Heart right ventricle (tissue), 16 donors: ENCODE measurements at regions not wholly inside any gene's neighbourhood (a gene's known extent, or its start where the extent isn't known, plus 50 kb on each side); places are given as distances from the start of the nearest gene placed in this dataset.

Source experiments
- ATAC-seq, 8 donors: fragments of 200-7000 bp; cut with Tn5 transposase; one replicate each; pipeline ENCODE4 v1.9.1; 2020; ENCODE audit warnings: mild to moderate bottlenecking in 8 of 8, moderate library complexity in 8 of 8, moderate number of reproducible peaks in 1 of 8
- DNase-seq, 2 donors: peaks; one replicate each; pipeline ENCODE4 v3.0.0-alpha.2; 2020
- H3K27ac ChIP-seq, 10 donors: fragments of 200-600 bp; sonication (generic) in 2 of 10; one replicate each; pipeline versions ENCODE4 v1.5.0 to v1.8.0; 2020 to 2022; ENCODE audit warnings: mild to moderate bottlenecking in 3 of 10
- H3K27me3 ChIP-seq, 7 donors: fragments of 200-600 bp; one replicate each; pipeline ENCODE4 v1.8.0; 2021 to 2022; ENCODE audit warnings: mild to moderate bottlenecking in 2 of 7
- H3K36me3 ChIP-seq, 9 donors: fragments of 200-600 bp; sonication (generic) in 1 of 9; one replicate each; pipeline versions ENCODE4 v1.5.0 to v1.8.0; 2020 to 2022; ENCODE audit warnings: mild to moderate bottlenecking in 2 of 9
- H3K4me1 ChIP-seq, 9 donors: fragments of 200-600 bp; sonication (generic) in 1 of 9; one replicate each; pipeline versions ENCODE4 v1.5.0 to v1.8.0; 2020 to 2022; ENCODE audit warnings: mild to moderate bottlenecking in 4 of 9
- H3K4me3 ChIP-seq, 10 donors: fragments of 200-600 bp; sonication (generic) in 2 of 10; one replicate each; pipeline versions ENCODE4 v1.5.0 to v1.8.0; 2020 to 2022; ENCODE audit warnings: mild to moderate bottlenecking in 7 of 10, moderate library complexity in 2 of 10
- H3K9me3 ChIP-seq, 11 donors: fragments of 200-600 bp in 10 of 11; sonication (generic) in 2 of 11; one replicate each; pipeline versions ENCODE4 v1.5.0 to v1.8.0; 2013 to 2022; ENCODE audit warnings: mild to moderate bottlenecking in 2 of 11, control low read depth in 1 of 11, moderate library complexity in 1 of 11
- WGBS, 2 donors: extraction: QIAGEN DNeasy Blood & Tissue Kit; methylation state at CpG; one replicate each; pipeline ENCODE4 v1.1.7; 2013; ENCODE audit warnings: inconsistent platforms in 1 of 2; 5-methylcytosine and 5-hydroxymethylcytosine counted together
- intact Hi-C, 10 donors: fragments of 100-400 bp; cut with DNase I; formaldehyde crosslinking; loops; one replicate each; pipeline versions ENCODE4 v1.11.1 to v1.14.2; 2022
- TF ChIP-seq, protein P1 (sequence below), 9 donors: fragments of 200-600 bp; sonication (generic) in 2 of 9; IDR thresholded peaks; one replicate each; pipeline versions ENCODE4 v1.5.0 to v1.8.0; 2021 to 2022; ENCODE audit warnings: antibody characterized with exemption in 9 of 9, mild to moderate bottlenecking in 5 of 9, moderate library complexity in 1 of 9
- donor health status: Arrhythmogenic right ventricular cardiomyopathy.
- donor health status: ischemic (EF 13 %, LVEDD 7.1; RV severe dilation, severe dysfunction).
- donor health status: healthy with polysubstance abuse.
- donor health status: DM: no; HTN: yes; CAD: no.
- donor health status: DM: no; HTN: no; CAD: no.
- donor health status: ischemic (EF 25% LVEDD 6.9; RV normal size, moderate dysfunction).
- donor health status: ischemic (EF 25% LVEDD 5.7; RV mildly dilated, moderate dysfunction).
- donor health status: healthy.
- donor health status: DM: yes; HTN: yes; CAD: no.
- donor health status: Ischemic cardiomyopathy.
- donor health status: ischemic (EF 35%, LVEDD 5.7; RV mildly dilated, moderate dysfunction).
- donor health status: nonischemic (EF 11% LVEDD 7.7; RV severe dilation, severe dysfunction).
- donor health status: DM: yes; HTN: yes; CAD: no.
- donor health status: PGD.
- donor health status: ischemic (EF 29% LVEDD 5.4; RV normal size, mild dysfunction).
- donor health status: nonischemic (EF 23%, LVEDD 6.1; RV moderate dilation, normal function).

DNA sequence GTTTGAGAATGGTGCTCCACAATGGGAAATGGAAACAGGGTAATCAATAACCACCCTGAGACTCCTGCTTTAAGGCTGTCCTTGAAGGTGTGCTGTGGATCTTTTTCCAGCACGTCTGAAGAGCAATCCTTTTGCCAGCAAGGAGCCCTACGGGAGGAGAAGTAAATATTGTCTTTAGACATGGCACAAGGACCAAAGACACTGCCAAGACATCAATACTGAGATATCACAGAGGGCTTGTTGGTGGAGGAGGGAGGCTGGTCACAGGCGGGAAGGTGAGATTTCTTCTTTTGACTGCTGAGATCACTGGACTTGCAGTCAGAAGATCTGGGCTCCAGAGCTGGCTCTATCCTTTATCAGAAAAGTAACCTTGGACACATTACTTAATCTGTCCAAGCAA lies 135.0 kb upstream of the ZNF462 start:
- TF ChIP-seq, protein P1, sequence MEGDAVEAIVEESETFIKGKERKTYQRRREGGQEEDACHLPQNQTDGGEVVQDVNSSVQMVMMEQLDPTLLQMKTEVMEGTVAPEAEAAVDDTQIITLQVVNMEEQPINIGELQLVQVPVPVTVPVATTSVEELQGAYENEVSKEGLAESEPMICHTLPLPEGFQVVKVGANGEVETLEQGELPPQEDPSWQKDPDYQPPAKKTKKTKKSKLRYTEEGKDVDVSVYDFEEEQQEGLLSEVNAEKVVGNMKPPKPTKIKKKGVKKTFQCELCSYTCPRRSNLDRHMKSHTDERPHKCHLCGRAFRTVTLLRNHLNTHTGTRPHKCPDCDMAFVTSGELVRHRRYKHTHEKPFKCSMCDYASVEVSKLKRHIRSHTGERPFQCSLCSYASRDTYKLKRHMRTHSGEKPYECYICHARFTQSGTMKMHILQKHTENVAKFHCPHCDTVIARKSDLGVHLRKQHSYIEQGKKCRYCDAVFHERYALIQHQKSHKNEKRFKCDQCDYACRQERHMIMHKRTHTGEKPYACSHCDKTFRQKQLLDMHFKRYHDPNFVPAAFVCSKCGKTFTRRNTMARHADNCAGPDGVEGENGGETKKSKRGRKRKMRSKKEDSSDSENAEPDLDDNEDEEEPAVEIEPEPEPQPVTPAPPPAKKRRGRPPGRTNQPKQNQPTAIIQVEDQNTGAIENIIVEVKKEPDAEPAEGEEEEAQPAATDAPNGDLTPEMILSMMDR (IDR thresholded peaks at IDR 0.05) = no peak
- no peaks in the 10 kb centered on the region for H3K9me3 ChIP-seq
- H3K27me3 ChIP-seq = no peaks in the 10 kb centered on the region
- H3K4me3 ChIP-seq = no peak overlapping the region
- intact Hi-C loops = no loop called here
- H3K4me1 ChIP-seq = peaks cover 0 to 30% (median 9%) of the 10 kb centered on the region in 9 donors
- peak overlapping the region in 5 of 10 donors; percentile 26 to 67 (median 43) for H3K27ac ChIP-seq
- ATAC-seq = no peak
- no peak for DNase-seq
- WGBS, 2 donors = 79 to 98% methylated on average over 3 of the region's 3 CpGs
- H3K36me3 ChIP-seq = no peaks in the 10 kb centered on the region

DNA sequence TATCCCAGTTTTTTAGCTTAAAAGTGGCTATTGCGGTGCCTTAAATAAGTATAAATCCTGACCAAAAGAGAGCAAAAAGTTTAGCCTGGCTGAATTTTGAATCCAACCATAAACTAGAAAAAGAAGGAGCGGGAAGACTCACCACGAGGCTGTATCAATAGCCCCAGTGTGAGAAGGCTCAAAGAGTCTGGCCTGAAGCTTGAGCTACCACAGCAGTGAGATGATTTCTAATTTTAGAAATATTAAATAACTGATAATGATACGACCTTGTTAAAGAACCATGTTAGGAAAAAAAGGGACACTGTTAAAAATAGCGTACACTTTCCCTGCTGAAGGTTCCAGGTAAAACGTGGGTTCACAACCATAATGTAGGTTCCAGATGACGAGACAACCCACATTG lies 134.1 kb upstream of the ZNF462 start:
- intact Hi-C loops = no loop called here
- no peaks in the 10 kb centered on the region for H3K36me3 ChIP-seq
- H3K4me3 ChIP-seq = no peak overlapping the region
- H3K27me3 ChIP-seq = no peaks in the 10 kb centered on the region
- H3K4me1 ChIP-seq = peaks cover 0 to 28% (median 9%) of the 10 kb centered on the region in 9 donors
- TF ChIP-seq, protein P1 (IDR thresholded peaks at IDR 0.05) = no peak
- WGBS, 2 donors = 54 to 63% methylated on average over 7 of the region's 7 CpGs
- H3K27ac ChIP-seq = peak overlapping the region in 7 of 10 donors; percentile 34 to 73 (median 51)
- peak; percentile 65 to 83 (median 74) for ATAC-seq
- DNase-seq = no peak
- no peaks in the 10 kb centered on the region for H3K9me3 ChIP-seq

DNA sequence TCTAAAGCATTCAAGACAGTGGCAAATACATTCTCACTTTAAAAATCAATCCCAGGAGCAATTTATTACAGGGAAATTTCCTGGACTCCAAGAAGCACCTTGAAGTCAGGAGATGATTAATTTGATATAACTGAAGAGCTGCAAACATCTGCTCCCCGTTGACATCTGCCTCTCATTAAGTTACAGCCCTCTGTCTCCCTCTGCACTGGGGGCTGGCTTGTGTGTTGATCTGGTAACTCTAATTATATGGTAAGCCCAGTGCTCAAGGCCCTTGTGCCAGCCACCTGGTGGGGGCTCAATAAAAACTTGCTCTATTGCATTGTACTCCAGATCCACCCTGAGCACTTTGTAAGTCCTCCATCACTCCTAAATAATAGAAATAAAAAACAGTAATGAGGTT lies 131.1 kb upstream of the ZNF462 start:
- DNase-seq (no peak), ATAC-seq (no peak)
- no peaks in the 10 kb centered on the region for H3K9me3 ChIP-seq
- H3K27me3 ChIP-seq = no peaks in the 10 kb centered on the region
- peaks cover 0 to 14% (median 0%) of the 10 kb centered on the region in 9 donors for H3K4me1 ChIP-seq
- no peak overlapping the region for H3K27ac ChIP-seq
- TF ChIP-seq, protein P1 (IDR thresholded peaks at IDR 0.05) = no peak
- H3K4me3 ChIP-seq = no peak overlapping the region
- H3K36me3 ChIP-seq = no peaks in the 10 kb centered on the region
- WGBS, 2 donors = 52 to 53% methylated on average over 1 of the region's 1 CpG
- intact Hi-C loops = no loop called here

DNA sequence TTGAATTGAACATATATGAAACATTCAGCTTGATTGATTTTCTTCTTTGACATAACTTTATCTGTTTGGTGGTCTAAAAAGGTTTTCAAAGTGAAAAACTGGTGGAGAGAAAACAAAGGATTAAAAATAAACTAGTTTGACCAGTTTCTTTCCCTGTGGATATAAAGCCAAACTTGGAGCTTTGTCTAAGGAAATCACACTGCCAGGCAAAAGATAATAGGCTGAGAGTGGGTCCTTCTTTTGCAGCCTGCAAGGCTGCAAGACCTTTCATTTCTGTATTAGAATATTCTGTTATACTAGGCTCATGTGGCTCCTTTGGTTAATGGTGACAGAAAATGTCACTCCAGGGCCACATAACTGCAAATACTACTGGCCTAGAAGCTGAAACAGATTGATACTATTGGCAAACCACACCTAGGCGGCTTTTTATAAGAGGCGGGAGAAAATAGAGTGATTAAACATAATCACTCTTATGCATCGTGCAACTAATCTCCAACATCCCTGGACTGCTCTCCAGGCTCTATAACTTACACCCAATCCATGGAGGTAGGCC lies 129.1 kb upstream of the ZNF462 start:
- Histone ChIP-seq H3K9me3 (no peaks in the 10 kb centered on the region), H3K27ac (no peak overlapping the region), H3K4me3 (no peak overlapping the region), H3K27me3 (no peaks in the 10 kb centered on the region), H3K36me3 (no peaks in the 10 kb centered on the region), H3K4me1 (peaks cover 0 to 5% (median 0%) of the 10 kb centered on the region in 9 donors)
- DNase-seq = no peak
- intact Hi-C loops = no loop called here
- no peak for ATAC-seq
- TF ChIP-seq, protein P1 (IDR thresholded peaks at IDR 0.05) = no peak
- WGBS, 2 donors = 96 to 97% methylated on average over 3 of the region's 3 CpGs
